BE2C (cell line): ENCODE measurements at regions not wholly inside any gene's neighbourhood (a gene's known extent, or its start where the extent isn't known, plus 50 kb on each side); places are given as distances from the start of the nearest gene placed in this dataset.
A peak's percentile ranks its signal among the peaks of the same experiment; 100 is the strongest.

Experiments
- DNase-seq: peaks from one replicate; pipeline ENCODE4 v3.0.0-alpha.2; 2020
- H3K27me3 ChIP-seq: fragments of 250-450 bp; sonication (Bioruptor Pico); 2 replicates; pipeline ENCODE4 v1.5.1; 2020; ENCODE audit warnings: mild to moderate bottlenecking
- H3K36me3 ChIP-seq: fragments of 250-450 bp; sonication (Bioruptor Pico); 2 replicates; pipeline ENCODE4 v1.5.1; 2020; ENCODE audit warnings: mild to moderate bottlenecking
- H3K4me1 ChIP-seq: fragments of 250-450 bp; sonication (Bioruptor Pico); 2 replicates; pipeline ENCODE4 v1.5.1; 2020
- H3K4me3 ChIP-seq: 2 replicates; pipeline ENCODE4 v1.5.1; 2011; ENCODE audit warnings: low read depth, low read length
- H3K9me3 ChIP-seq: fragments of 250-450 bp; sonication (Bioruptor Pico); 2 replicates; pipeline ENCODE4 v1.5.1; 2020
- CTCF ChIP-seq: IDR thresholded peaks from 2 replicates; pipeline ENCODE4 v1.5.1; 2012; ENCODE audit warnings: mild to moderate bottlenecking, low read depth, low read length

DNA sequence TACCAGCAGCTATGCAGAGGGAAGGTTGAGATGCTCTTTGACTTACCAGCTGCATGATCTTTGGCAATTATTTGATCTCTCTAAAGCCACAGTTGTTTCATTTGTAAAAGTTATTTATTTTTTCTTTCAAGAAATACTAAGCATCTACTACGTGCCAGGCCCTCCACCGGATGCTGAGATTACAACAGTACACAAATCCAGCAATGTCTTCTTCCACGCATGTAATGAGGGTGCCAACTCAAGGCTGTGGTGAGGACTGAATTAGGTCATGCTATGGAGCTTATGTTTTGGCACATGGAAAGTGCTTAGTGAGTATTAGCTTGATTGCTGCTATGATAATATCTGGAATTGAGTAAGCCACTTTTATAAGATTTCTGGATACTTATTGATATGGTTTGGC is 358.2 kb downstream of the IRS2 start:
- Histone ChIP-seq H3K4me3 (no peak overlapping the region), H3K36me3 (no peaks in the 10 kb centered on the region), H3K4me1 (no peaks in the 10 kb centered on the region), H3K9me3 (peaks cover 8% of the 10 kb centered on the region; the same call in 1 of the 2 replicates), H3K27me3 (no peaks in the 10 kb centered on the region)
- no peak for TF ChIP-seq CTCF
- no peak for DNase-seq

- Histone ChIP-seq H3K4me3 (no peak overlapping the region), H3K9me3 (peaks cover 7% of the 10 kb centered on the region; the same call in 1 of the 2 replicates), H3K27me3 (no peaks in the 10 kb centered on the region), H3K36me3 (no peaks in the 10 kb centered on the region), H3K4me1 (no peaks in the 10 kb centered on the region)
- peak; percentile 35; the same call in 1 of the 2 replicates for TF ChIP-seq CTCF
- no peak for DNase-seq
Measured at GRCh38 chr13:109427695-109428094, 358.7 kb downstream of the IRS2 start.

DNA sequence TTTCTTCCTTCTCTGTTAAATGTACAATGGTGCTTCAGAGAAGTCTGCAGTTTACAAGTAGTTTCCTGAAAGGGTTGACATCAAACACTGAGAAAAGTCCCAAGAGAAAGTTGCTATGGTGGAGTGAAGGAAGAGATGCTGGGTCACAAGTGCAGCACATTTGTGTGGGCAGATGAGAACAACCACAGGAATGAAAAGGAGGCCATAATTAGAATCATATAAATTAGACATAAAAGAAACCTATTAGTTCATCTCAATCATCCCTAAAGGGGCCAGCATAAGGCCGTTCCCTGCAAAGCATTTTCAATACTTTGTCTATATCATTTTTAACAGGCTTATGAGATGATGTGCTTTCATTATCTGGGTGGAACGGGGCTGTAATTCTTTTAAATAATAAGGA is 359.2 kb downstream of the IRS2 start:
- Histone ChIP-seq H3K36me3 (no peaks in the 10 kb centered on the region), H3K27me3 (no peaks in the 10 kb centered on the region), H3K4me1 (no peaks in the 10 kb centered on the region), H3K4me3 (no peak overlapping the region), H3K9me3 (peaks cover 2% of the 10 kb centered on the region; the same call in 1 of the 2 replicates)
- DNase-seq, result no peak
- TF ChIP-seq CTCF, result no peak

GRCh38 chr13:109426690-109426990 is 359.7 kb downstream of the IRS2 start:
- Histone ChIP-seq H3K9me3 (no peaks in the 10 kb centered on the region), H3K36me3 (no peaks in the 10 kb centered on the region), H3K27me3 (no peaks in the 10 kb centered on the region), H3K4me3 (no peak overlapping the region), H3K4me1 (no peaks in the 10 kb centered on the region)
- DNase-seq, result no peak
- no peak for TF ChIP-seq CTCF

GRCh38 chr13:109425821-109426689 is 360.3 kb downstream of the IRS2 start:
- H3K4me3 ChIP-seq, result no peak overlapping the region
- TF ChIP-seq CTCF, result no peak
- H3K27me3 ChIP-seq, result no peaks in the 10 kb centered on the region
- H3K36me3 ChIP-seq, result no peaks in the 10 kb centered on the region
- no peaks in the 10 kb centered on the region for H3K4me1 ChIP-seq
- DNase-seq, result no peak
- no peaks in the 10 kb centered on the region for H3K9me3 ChIP-seq

DNA sequence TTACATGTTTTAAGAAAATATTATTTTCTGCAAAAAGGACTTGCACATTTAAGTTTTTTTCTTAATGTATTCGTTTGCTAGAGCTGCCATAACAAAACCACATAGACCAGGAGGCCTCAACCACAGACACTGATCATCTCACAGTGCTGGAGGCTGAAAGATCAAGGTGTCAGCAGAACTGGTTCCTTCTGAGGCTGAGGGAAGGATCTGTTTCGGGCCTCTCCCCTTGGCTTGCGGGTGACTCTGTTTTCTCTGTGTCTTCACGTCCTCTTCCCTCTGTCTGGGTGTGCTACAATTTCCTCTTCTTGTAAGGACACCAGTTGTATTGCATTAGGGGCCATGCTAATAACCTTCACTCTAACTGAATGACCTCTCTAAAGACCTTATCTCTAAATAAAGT is 364.2 kb downstream of the IRS2 start:
- H3K36me3 ChIP-seq, result no peaks in the 10 kb centered on the region
- TF ChIP-seq CTCF, result no peak
- no peak for DNase-seq
- H3K9me3 ChIP-seq, result no peaks in the 10 kb centered on the region
- no peaks in the 10 kb centered on the region for H3K4me1 ChIP-seq
- no peaks in the 10 kb centered on the region for H3K27me3 ChIP-seq
- no peak overlapping the region for H3K4me3 ChIP-seq
